Tibial nerve (tissue), 4 donors: ENCODE measurements at regions not wholly inside any gene's neighbourhood (a gene's known extent, or its start where the extent isn't known, plus 50 kb on each side); places are given as distances from the start of the nearest gene placed in this dataset.

Experiments
- DNase-seq, 2 donors: peaks; one replicate each; pipeline ENCODE4 v3.0.0-alpha.2; 2019; ENCODE audit warnings: low spot score in 2 of 2
- H3K27ac ChIP-seq, 4 donors: fragments of 200-600 bp; sonication (generic) in 3 of 4; one replicate each; pipeline ENCODE4 v1.5.1; 2017 to 2019; ENCODE audit warnings: mild to moderate bottlenecking in 1 of 4
- H3K27me3 ChIP-seq, 2 donors: fragments of 200-600 bp; sonication (generic) in 1 of 2; one replicate each; pipeline versions ENCODE4 v1.5.1 to v1.6.0; 2017 to 2019
- H3K36me3 ChIP-seq, 3 donors: fragments of 200-600 bp; sonication (generic); one replicate each; pipeline ENCODE4 v1.5.1; 2018 to 2019
- H3K4me1 ChIP-seq, 4 donors: fragments of 200-600 bp; sonication (generic) in 3 of 4; one replicate each; pipeline ENCODE4 v1.5.1; 2017 to 2019
- H3K4me3 ChIP-seq, 4 donors: fragments of 200-600 bp; sonication (generic) in 3 of 4; one replicate each; pipeline ENCODE4 v1.5.1; 2017 to 2019; ENCODE audit warnings: mild to moderate bottlenecking in 1 of 4, moderate library complexity in 1 of 4
- H3K9me3 ChIP-seq, 4 donors: fragments of 200-600 bp; sonication (generic) in 3 of 4; one replicate each; pipeline ENCODE4 v1.5.1; 2017 to 2019
- EP300 ChIP-seq, 2 donors: sonication (generic); formaldehyde crosslinking; IDR thresholded peaks; one replicate each; pipeline ENCODE4 v1.6.1; 2017; ENCODE audit warnings: antibody characterized with exemption in 2 of 2, mild to moderate bottlenecking in 1 of 2
- POLR2A ChIP-seq, 2 donors: fragments of 450-650 bp; IDR thresholded peaks; one replicate each; pipeline ENCODE4 v1.6.1; 2017; ENCODE audit warnings: antibody characterized with exemption in 2 of 2, mild to moderate bottlenecking in 2 of 2, moderate library complexity in 2 of 2
- WGBS, 2 donors: methylation state at CpG; one replicate each; pipeline ENCODE4 v1.1.5; 2018; 5-methylcytosine and 5-hydroxymethylcytosine counted together
- TF ChIP-seq, protein P1 (sequence below), 5 experiments: fragments of 200-600 bp in 3 of 5; fragments of 450-650 bp in 2 of 5; sonication (generic) in 3 of 5; IDR thresholded peaks; one replicate each; pipeline ENCODE4 v1.5.1; 2016 to 2019; ENCODE audit warnings: antibody characterized with exemption in 5 of 5, mild to moderate bottlenecking in 3 of 5, moderate library complexity in 2 of 5

- no peaks in the 10 kb centered on the region for H3K27me3 ChIP-seq
- H3K4me3 ChIP-seq = no peak overlapping the region
- 62 to 69% methylated on average over 6 of the region's 6 CpGs for WGBS, 2 donors
- H3K36me3 ChIP-seq = no peaks in the 10 kb centered on the region
- no peak for DNase-seq
- no peaks in the 10 kb centered on the region for H3K4me1 ChIP-seq
- no peak overlapping the region for H3K27ac ChIP-seq
- TF ChIP-seq EP300 (IDR thresholded peaks at IDR 0.05) = no peak
- TF ChIP-seq, protein P1, sequence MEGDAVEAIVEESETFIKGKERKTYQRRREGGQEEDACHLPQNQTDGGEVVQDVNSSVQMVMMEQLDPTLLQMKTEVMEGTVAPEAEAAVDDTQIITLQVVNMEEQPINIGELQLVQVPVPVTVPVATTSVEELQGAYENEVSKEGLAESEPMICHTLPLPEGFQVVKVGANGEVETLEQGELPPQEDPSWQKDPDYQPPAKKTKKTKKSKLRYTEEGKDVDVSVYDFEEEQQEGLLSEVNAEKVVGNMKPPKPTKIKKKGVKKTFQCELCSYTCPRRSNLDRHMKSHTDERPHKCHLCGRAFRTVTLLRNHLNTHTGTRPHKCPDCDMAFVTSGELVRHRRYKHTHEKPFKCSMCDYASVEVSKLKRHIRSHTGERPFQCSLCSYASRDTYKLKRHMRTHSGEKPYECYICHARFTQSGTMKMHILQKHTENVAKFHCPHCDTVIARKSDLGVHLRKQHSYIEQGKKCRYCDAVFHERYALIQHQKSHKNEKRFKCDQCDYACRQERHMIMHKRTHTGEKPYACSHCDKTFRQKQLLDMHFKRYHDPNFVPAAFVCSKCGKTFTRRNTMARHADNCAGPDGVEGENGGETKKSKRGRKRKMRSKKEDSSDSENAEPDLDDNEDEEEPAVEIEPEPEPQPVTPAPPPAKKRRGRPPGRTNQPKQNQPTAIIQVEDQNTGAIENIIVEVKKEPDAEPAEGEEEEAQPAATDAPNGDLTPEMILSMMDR (IDR thresholded peaks at IDR 0.05) = no peak
- no peak for TF ChIP-seq POLR2A (IDR thresholded peaks at IDR 0.05)
- peaks cover 0 to 6% (median 0%) of the 10 kb centered on the region in 4 donors for H3K9me3 ChIP-seq
Measured at GRCh38 chr2:5886462-5886861, 194.3 kb downstream of the SOX11 start.

DNA sequence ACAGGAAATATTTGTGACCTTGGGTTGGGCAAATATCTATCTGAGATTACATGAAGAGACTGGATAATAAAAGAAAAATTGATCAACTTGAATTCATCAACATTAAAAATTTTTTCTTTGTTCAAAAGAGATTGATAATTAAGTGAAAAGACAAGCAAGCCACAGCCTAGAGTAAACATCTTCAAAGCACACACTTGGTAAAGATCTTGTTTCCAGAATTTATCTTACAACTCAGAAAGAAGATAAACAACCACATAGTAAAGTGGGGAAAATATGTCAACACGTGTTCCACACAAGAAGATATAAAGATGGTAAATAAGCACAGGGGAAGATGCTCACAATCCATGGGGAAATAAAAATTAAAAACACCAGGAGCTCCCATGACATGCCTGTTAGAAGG is 195.9 kb downstream of the SOX11 start:
- no peak overlapping the region for H3K27ac ChIP-seq
- H3K36me3 ChIP-seq = no peaks in the 10 kb centered on the region
- H3K4me3 ChIP-seq = no peak overlapping the region
- TF ChIP-seq, protein P1 (IDR thresholded peaks at IDR 0.05) = no peak
- TF ChIP-seq POLR2A (IDR thresholded peaks at IDR 0.05) = no peak
- no peak for TF ChIP-seq EP300 (IDR thresholded peaks at IDR 0.05)
- no peak for DNase-seq
- 58 to 75% methylated on average over 1 of the region's 1 CpG for WGBS, 2 donors
- H3K4me1 ChIP-seq = no peaks in the 10 kb centered on the region
- no peaks in the 10 kb centered on the region for H3K9me3 ChIP-seq
- H3K27me3 ChIP-seq = no peaks in the 10 kb centered on the region

DNA sequence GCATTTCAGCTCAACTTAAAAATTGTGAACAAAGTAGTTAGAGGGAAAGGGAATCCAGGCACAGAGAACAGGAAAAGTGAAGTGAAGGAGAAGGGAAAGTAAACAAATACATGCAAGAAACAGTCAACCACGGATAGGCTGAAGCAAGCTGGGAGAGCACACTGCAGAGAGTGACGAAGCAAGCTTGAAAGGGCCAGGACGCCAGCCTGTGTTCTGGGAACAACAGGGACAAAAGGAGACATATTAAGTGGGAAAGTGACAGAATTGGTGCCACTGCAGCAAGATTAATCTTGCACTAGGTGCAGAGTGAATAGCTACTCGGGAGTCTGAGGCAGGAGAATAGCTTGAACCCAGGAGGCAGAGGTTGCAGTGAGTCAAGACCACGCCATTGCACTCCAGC is 197.3 kb downstream of the SOX11 start:
- no peak overlapping the region for H3K27ac ChIP-seq
- TF ChIP-seq POLR2A (IDR thresholded peaks at IDR 0.05) = no peak
- TF ChIP-seq, protein P1 (IDR thresholded peaks at IDR 0.05) = no peak
- TF ChIP-seq EP300 (IDR thresholded peaks at IDR 0.05) = no peak
- DNase-seq = no peak
- H3K36me3 ChIP-seq = no peaks in the 10 kb centered on the region
- no peaks in the 10 kb centered on the region for H3K4me1 ChIP-seq
- H3K9me3 ChIP-seq = no peaks in the 10 kb centered on the region
- no peak overlapping the region for H3K4me3 ChIP-seq
- H3K27me3 ChIP-seq = no peaks in the 10 kb centered on the region
- 65 to 69% methylated on average over 5 of the region's 5 CpGs for WGBS, 2 donors

DNA sequence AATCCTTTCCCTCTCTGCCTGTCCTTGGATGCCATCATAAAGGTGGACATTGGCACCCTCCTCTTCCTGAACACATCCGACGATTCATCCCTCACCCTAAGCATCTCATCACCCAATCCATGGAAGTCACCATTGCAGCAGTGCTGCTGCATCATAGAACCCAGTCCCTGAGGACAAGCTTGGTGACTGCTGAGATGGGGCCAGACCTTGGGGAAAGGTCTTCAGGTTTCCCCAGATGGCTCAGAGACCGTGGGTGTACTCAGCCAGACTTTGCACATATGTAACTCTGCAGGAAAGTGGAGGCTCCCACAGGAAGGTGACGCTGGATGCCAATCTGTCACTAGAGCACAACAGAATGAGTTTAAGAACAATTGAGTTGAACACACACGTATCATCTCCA is 202.2 kb downstream of the SOX11 start:
- Histone ChIP-seq H3K27ac (no peak overlapping the region), H3K27me3 (no peaks in the 10 kb centered on the region), H3K4me3 (no peak overlapping the region), H3K4me1 (no peaks in the 10 kb centered on the region), H3K36me3 (no peaks in the 10 kb centered on the region), H3K9me3 (no peaks in the 10 kb centered on the region)
- no peak for DNase-seq
- 63 to 67% methylated on average over 5 of the region's 5 CpGs for WGBS, 2 donors
- TF ChIP-seq POLR2A (IDR thresholded peaks at IDR 0.05) = no peak
- TF ChIP-seq, protein P1 (IDR thresholded peaks at IDR 0.05) = no peak
- TF ChIP-seq EP300 (IDR thresholded peaks at IDR 0.05) = no peak

GRCh38 chr2:5895284-5895683 is 203.1 kb downstream of the SOX11 start:
- no peaks in the 10 kb centered on the region for H3K27me3 ChIP-seq
- H3K27ac ChIP-seq = no peak overlapping the region
- TF ChIP-seq, protein P1 (IDR thresholded peaks at IDR 0.05) = no peak
- TF ChIP-seq POLR2A (IDR thresholded peaks at IDR 0.05) = no peak
- no peak for TF ChIP-seq EP300 (IDR thresholded peaks at IDR 0.05)
- no peak overlapping the region for H3K4me3 ChIP-seq
- no peaks in the 10 kb centered on the region for H3K4me1 ChIP-seq
- DNase-seq = no peak
- H3K36me3 ChIP-seq = no peaks in the 10 kb centered on the region
- no peaks in the 10 kb centered on the region for H3K9me3 ChIP-seq
- 92 to 95% methylated on average over 11 of the region's 11 CpGs for WGBS, 2 donors
